BJ (cell line): ENCODE measurements at regions not wholly inside any gene's neighbourhood (a gene's known extent, or its start where the extent isn't known, plus 50 kb on each side); places are given as distances from the start of the nearest gene placed in this dataset.

ENCODE experiments used
- CTCF ChIA-PET: fragments of 350-600 bp; formaldehyde crosslinking; extraction: SDS; loops from one replicate; lab custom pipeline; 2021; ENCODE audit warnings: antibody characterized with exemption, inconsistent platforms; lab: Yijun Ruan, JAX
- POLR2A ChIA-PET: fragments of 300-600 bp; sonication (Branson Sonifier 250); formaldehyde crosslinking; extraction: SDS; loops from one replicate; lab custom pipeline; 2021; ENCODE audit warnings: antibody characterized with exemption; lab: Charles Lee
- DNase-seq: peaks from one replicate; pipeline ENCODE4 v3.0.0-alpha.2; 2011; ENCODE audit warnings: low read depth
- H3K27me3 ChIP-seq: 2 replicates; pipeline ENCODE4 v1.6.0; 2011; ENCODE audit warnings: low read length; ENCODE audit not compliant: control insufficient read depth, insufficient read depth
- H3K36me3 ChIP-seq: 2 replicates; pipeline ENCODE4 v1.5.1; 2011; ENCODE audit warnings: low read length; ENCODE audit not compliant: control insufficient read depth, insufficient read depth
- H3K4me3 ChIP-seq: 2 replicates; pipeline ENCODE4 v1.5.1; 2011; ENCODE audit warnings: low read depth, mild to moderate bottlenecking, control low read depth, low read length
- CTCF ChIP-seq: IDR thresholded peaks from 2 replicates; pipeline ENCODE4 v1.5.1; 2011; ENCODE audit warnings: low read depth, mild to moderate bottlenecking, control low read depth, inconsistent platforms, low read length, moderate library complexity; ENCODE audit not compliant: insufficient read depth

- H3K4me3 ChIP-seq, result no peak overlapping the region
- CTCF ChIA-PET, result no interaction called here
- TF ChIP-seq CTCF, result no peak
- no peaks in the 10 kb centered on the region for H3K27me3 ChIP-seq
- POLR2A ChIA-PET, result no interaction called here
- no peaks in the 10 kb centered on the region for H3K36me3 ChIP-seq
- no peak for DNase-seq
Observed at GRCh38 chr14:106599209-106599608, 1072.8 kb downstream of the TMEM121 start.

GRCh38 chr14:106605548-106606448, 1079.4 kb downstream of the TMEM121 start:
- Histone ChIP-seq H3K36me3 (no peaks in the 10 kb centered on the region), H3K27me3 (no peaks in the 10 kb centered on the region), H3K4me3 (no peak overlapping the region)
- no peak for TF ChIP-seq CTCF
- ChIA-PET POLR2A (no interaction called here), CTCF (no interaction called here)
- DNase-seq, result no peak

GRCh38 chr14:106606936-106607335, 1080.6 kb downstream of the TMEM121 start:
- H3K27me3 ChIP-seq, result no peaks in the 10 kb centered on the region
- H3K4me3 ChIP-seq, result no peak overlapping the region
- POLR2A ChIA-PET, result no interaction called here
- CTCF ChIA-PET, result no interaction called here
- TF ChIP-seq CTCF, result no peak
- no peak for DNase-seq
- H3K36me3 ChIP-seq, result no peaks in the 10 kb centered on the region

GRCh38 chr14:106610691-106611090, 1084.3 kb downstream of the TMEM121 start:
- Histone ChIP-seq H3K36me3 (no peaks in the 10 kb centered on the region), H3K27me3 (no peaks in the 10 kb centered on the region), H3K4me3 (no peak overlapping the region)
- ChIA-PET POLR2A (no interaction called here), CTCF (no interaction called here)
- TF ChIP-seq CTCF, result no peak
- DNase-seq, result no peak

GRCh38 chr14:106613256-106613655, 1086.9 kb downstream of the TMEM121 start:
- POLR2A ChIA-PET, result no interaction called here
- no peaks in the 10 kb centered on the region for H3K36me3 ChIP-seq
- no peaks in the 10 kb centered on the region for H3K27me3 ChIP-seq
- CTCF ChIA-PET, result no interaction called here
- no peak for DNase-seq
- no peak for TF ChIP-seq CTCF
- H3K4me3 ChIP-seq, result no peak overlapping the region
